IMR-90 (cell line): ENCODE measurements at regions not wholly inside any gene's neighbourhood (a gene's known extent, or its start where the extent isn't known, plus 50 kb on each side); places are given as distances from the start of the nearest gene placed in this dataset.

Experiments
- ATAC-seq: fragments of 200-7000 bp; cut with Tn5 transposase; 2 replicates; pipeline ENCODE4 v1.9.1; 2020; ENCODE audit warnings: low read depth, mild to moderate bottlenecking, moderate library complexity
- BruUV-seq: library from RNA; stranded (reverse); fragments of 400-500 nt; replicated peaks from 2 replicates; lab custom pipeline; 2021; lab: Mats Ljungman, UMichigan
- CTCF ChIA-PET: fragments of 300-600 bp; formaldehyde crosslinking; extraction: SDS; loops from one replicate; lab custom pipeline; 2021; ENCODE audit warnings: antibody characterized with exemption; lab: Yijun Ruan, JAX
- POLR2A ChIA-PET: fragments of 300-600 bp; sonication (Branson Sonifier 250); formaldehyde crosslinking; loops from one replicate; lab custom pipeline; 2022; ENCODE audit warnings: antibody characterized with exemption; ENCODE audit not compliant: unreplicated experiment; lab: Charles Lee
- DNase-seq: peaks from one replicate; pipeline ENCODE4 v3.0.0; 2013
- H2AFZ ChIP-seq: replicated peaks from 2 replicates; pipeline ENCODE3; 2013; ENCODE audit warnings: low read length, mild to moderate bottlenecking; ENCODE audit not compliant: poor library complexity
- H2AK5ac ChIP-seq: 2 replicates; pipeline ENCODE4 v1.6.1; 2013; ENCODE audit warnings: low read depth, low read length, inconsistent platforms
- H2AK9ac ChIP-seq: replicated peaks from 2 replicates; pipeline ENCODE3; 2013; ENCODE audit warnings: mild to moderate bottlenecking, low read depth, low read length, moderate library complexity; ENCODE audit not compliant: poor library complexity
- H2BK120ac ChIP-seq: 2 replicates; pipeline ENCODE4 v1.6.1; 2013; ENCODE audit warnings: low read depth, low read length, inconsistent platforms
- H2BK15ac ChIP-seq: 3 replicates; pipeline ENCODE4 v1.6.1; 2013; ENCODE audit warnings: low read depth, low read length, inconsistent platforms
- H2BK20ac ChIP-seq: 2 replicates; pipeline ENCODE4 v1.6.1; 2013; ENCODE audit warnings: low read depth, mild to moderate bottlenecking, inconsistent platforms, low read length, moderate library complexity
- H2BK5ac ChIP-seq: 2 replicates; pipeline ENCODE4 v1.6.1; 2013; ENCODE audit warnings: mild to moderate bottlenecking, low read depth, low read length, inconsistent platforms; ENCODE audit not compliant: poor library complexity, severe bottlenecking
- H3K14ac ChIP-seq: replicated peaks from 2 replicates; pipeline ENCODE4 v1.6.1; 2013; ENCODE audit warnings: low read depth, low read length, inconsistent platforms
- H3K18ac ChIP-seq: 2 replicates; pipeline ENCODE4 v1.6.1; 2013; ENCODE audit warnings: low read depth, low read length, control low read depth
- H3K23ac ChIP-seq: 2 replicates; pipeline ENCODE4 v1.6.1; 2013; ENCODE audit warnings: low read depth, low read length, inconsistent platforms
- H3K27ac ChIP-seq: 2 replicates; pipeline ENCODE4 v1.5.1; 2013; ENCODE audit warnings: mild to moderate bottlenecking, control low read depth, low read length; ENCODE audit not compliant: insufficient read depth
- H3K27me3 ChIP-seq: 2 replicates; pipeline ENCODE4 v1.6.1; 2013; ENCODE audit warnings: low read length; ENCODE audit not compliant: control insufficient read depth, insufficient read depth
- H3K36me3 ChIP-seq: 2 replicates; pipeline ENCODE4 v1.6.1; 2013; ENCODE audit warnings: low read length, mixed read lengths; ENCODE audit not compliant: control insufficient read depth, insufficient read depth
- H3K4ac ChIP-seq: 2 replicates; pipeline ENCODE4 v1.6.1; 2013; ENCODE audit warnings: low read depth, low read length, inconsistent platforms
- H3K4me1 ChIP-seq: 2 replicates; pipeline ENCODE4 v1.6.1; 2013; ENCODE audit warnings: low read length, mixed read lengths; ENCODE audit not compliant: control insufficient read depth, insufficient read depth
- H3K4me2 ChIP-seq: 2 replicates; pipeline ENCODE4 v1.6.1; 2013; ENCODE audit warnings: low read depth, mild to moderate bottlenecking, control low read depth, low read length, moderate library complexity
- H3K4me3 ChIP-seq: 2 replicates; pipeline ENCODE4 v1.5.1; 2013; ENCODE audit warnings: low read depth, mild to moderate bottlenecking, control low read depth, low read length, moderate library complexity; ENCODE audit not compliant: insufficient read depth
- H3K56ac ChIP-seq: 2 replicates; pipeline ENCODE4 v1.6.1; 2013; ENCODE audit warnings: low read length, inconsistent platforms; ENCODE audit not compliant: insufficient read depth; ENCODE audit errors: extremely low read depth
- H3K79me1 ChIP-seq, 2 experiments: 2 replicates each; pipeline ENCODE4 v1.6.1; 2013; ENCODE audit warnings: low read length in 2 of 2, inconsistent platforms in 1 of 2, low read depth in 1 of 2
- H3K9ac ChIP-seq: 2 replicates; pipeline ENCODE4 v1.6.1; 2013; ENCODE audit warnings: low read depth, low read length, control low read depth
- H3K9me1 ChIP-seq: 2 replicates; pipeline ENCODE4 v1.6.1; 2013; ENCODE audit warnings: low read length, inconsistent platforms; ENCODE audit not compliant: insufficient read depth
- H3K9me3 ChIP-seq: 2 replicates; pipeline ENCODE4 v1.6.1; 2013; ENCODE audit warnings: low read length; ENCODE audit not compliant: control insufficient read depth, insufficient read depth
- H4K20me1 ChIP-seq: 2 replicates; pipeline ENCODE4 v1.6.1; 2013; ENCODE audit warnings: low read length, inconsistent platforms; ENCODE audit not compliant: insufficient read depth
- H4K5ac ChIP-seq: 2 replicates; pipeline ENCODE4 v1.6.1; 2013; ENCODE audit warnings: mild to moderate bottlenecking, low read depth, low read length, control low read depth
- H4K8ac ChIP-seq, 2 experiments: 2 replicates each; pipeline ENCODE4 v1.6.1; 2013; ENCODE audit warnings: low read depth in 2 of 2, low read length in 2 of 2, control low read depth in 1 of 2, inconsistent platforms in 1 of 2
- H4K91ac ChIP-seq: 2 replicates; pipeline ENCODE4 v1.6.1; 2013; ENCODE audit warnings: low read depth, low read length, inconsistent platforms; ENCODE audit not compliant: insufficient read depth
- CEBPB ChIP-seq: IDR thresholded peaks from 2 replicates; pipeline ENCODE4 v1.6.1; 2012; ENCODE audit warnings: low read depth, low read length, improper control_type of control experiment
- CHD1 ChIP-seq: IDR thresholded peaks from 2 replicates; pipeline ENCODE4 v1.6.1; 2012; ENCODE audit warnings: low read depth, low read length, improper control_type of control experiment
- CTCF ChIP-seq: conservative IDR thresholded peaks from 2 replicates; pipeline ENCODE4 v1.5.1; 2012; ENCODE audit warnings: mild to moderate bottlenecking, low read depth, low read length, improper control_type of control experiment
- ELK1 ChIP-seq: fragments of 150-350 bp; IDR thresholded peaks from 2 replicates; pipeline ENCODE4 v1.6.1; 2016; ENCODE audit warnings: low read depth, mild to moderate bottlenecking, low read length, moderate library complexity, borderline replicate concordance
- FOS ChIP-seq: fragments of 150-350 bp; IDR thresholded peaks from 2 replicates; pipeline ENCODE4 v1.6.1; 2016; ENCODE audit warnings: low read depth, low read length
- MAFK ChIP-seq: IDR thresholded peaks from 2 replicates; pipeline ENCODE4 v1.6.1; 2012; ENCODE audit warnings: low read depth, low read length, improper control_type of control experiment
- MAZ ChIP-seq: IDR thresholded peaks from 2 replicates; pipeline ENCODE4 v1.6.1; 2012; ENCODE audit warnings: low read depth, mild to moderate bottlenecking, low read length, improper control_type of control experiment, moderate library complexity, borderline replicate concordance
- POLR2A ChIP-seq: IDR thresholded peaks from 2 replicates; pipeline ENCODE4 v1.6.1; 2012; ENCODE audit warnings: mild to moderate bottlenecking, low read depth, low read length
- RAD21 ChIP-seq: IDR thresholded peaks from 2 replicates; pipeline ENCODE4 v1.6.1; 2012; ENCODE audit warnings: low read length, improper control_type of control experiment
- SMC3 ChIP-seq: fragments of 150-350 bp; IDR thresholded peaks from 2 replicates; pipeline ENCODE4 v1.6.1; 2016; ENCODE audit warnings: low read depth, mild to moderate bottlenecking, antibody characterized with exemption, low read length, moderate library complexity
- USF2 ChIP-seq: fragments of 150-350 bp; IDR thresholded peaks from 2 replicates; pipeline ENCODE4 v1.6.1; 2017; ENCODE audit warnings: mild to moderate bottlenecking, antibody characterized with exemption, low read length, low read depth
- WGBS, 2 experiments: methylation state at CpG; one replicate each; pipeline versions ENCODE4 v1.1.5 to v1.1.7; 2013; ENCODE audit warnings: missing lambda C conversion rate in 2 of 2; ENCODE audit not compliant: insufficient read length in 1 of 2; ENCODE audit errors: extremely low coverage in 2 of 2; 5-methylcytosine and 5-hydroxymethylcytosine counted together
- dilution Hi-C: fragments of 300-500 bp; cut with HindIII; formaldehyde crosslinking; loops from one replicate; pipeline ENCODE4 v1.14.3; 2018; ENCODE audit warnings: low sequenced_read_pairs; ENCODE audit not compliant: unreplicated experiment
- in situ Hi-C: fragments of 300-500 bp; cut with MboI; formaldehyde crosslinking; loops from 3 replicates; pipeline ENCODE4 v1.14.3; 2019; ENCODE audit warnings: low sequenced_read_pairs, inconsistent platforms, mixed read lengths
- intact Hi-C: fragments of 100-400 bp; cut with micrococcal nuclease; formaldehyde crosslinking; loops from 2 replicates; pipeline ENCODE4 v1.10.0; 2022

- no peaks in the 10 kb centered on the region for H3K79me1 ChIP-seq
- H4K8ac ChIP-seq = no peak overlapping the region
- no peak overlapping the region for H2AK9ac ChIP-seq
- no peak overlapping the region for H3K23ac ChIP-seq
- ChIA-PET POLR2A (no interaction called here), CTCF (no interaction called here)
- H3K14ac ChIP-seq = no peak overlapping the region
- no peaks in the 10 kb centered on the region for H4K20me1 ChIP-seq
- no peak overlapping the region for H3K9ac ChIP-seq
- TF ChIP-seq CTCF (no peak), RAD21 (no peak), ELK1 (no peak), CHD1 (no peak), CEBPB (no peak), USF2 (no peak), SMC3 (no peak), FOS (no peak), MAZ (no peak), POLR2A (no peak), MAFK (no peak)
- BruUV-seq = no TSS peak
- no peak overlapping the region for H2AK5ac ChIP-seq
- H3K9me1 ChIP-seq = no peaks in the 10 kb centered on the region
- no peak overlapping the region for H3K18ac ChIP-seq
- H3K27me3 ChIP-seq = no peaks in the 10 kb centered on the region
- DNase-seq (no peak), ATAC-seq (no peak)
- H3K4me3 ChIP-seq = no peak overlapping the region
- H2BK15ac ChIP-seq = no peak overlapping the region
- no peaks in the 10 kb centered on the region for H3K4me1 ChIP-seq
- no peaks in the 10 kb centered on the region for H3K9me3 ChIP-seq
- H3K27ac ChIP-seq = no peak overlapping the region
- in situ Hi-C loops = no loop called here
- H2BK120ac ChIP-seq = no peak overlapping the region
- WGBS, 2 experiments = 60% methylated on average over 1 of the region's 4 CpGs; no CpG with 5 or more reads in 1 of the 2 experiments
- H2BK20ac ChIP-seq = no peak overlapping the region
- H2BK5ac ChIP-seq = no peak overlapping the region
- no peak overlapping the region for H4K5ac ChIP-seq
- no peak overlapping the region for H3K56ac ChIP-seq
- intact Hi-C loops = no loop called here
- no peak overlapping the region for H3K4me2 ChIP-seq
- H3K36me3 ChIP-seq = no peaks in the 10 kb centered on the region
- dilution Hi-C loops = no loop called here
- no peak overlapping the region for H4K91ac ChIP-seq
- no peak overlapping the region for H2AFZ ChIP-seq
- no peak overlapping the region for H3K4ac ChIP-seq
Observed at GRCh38 chr3:76231258-76231657, 445.9 kb upstream of the ZNF717 start.
